HG03521 (cell line): ENCODE measurements at regions not wholly inside any gene's neighbourhood (a gene's known extent, or its start where the extent isn't known, plus 50 kb on each side); places are given as distances from the start of the nearest gene placed in this dataset.

Source experiments
- ATAC-seq: cut with Tn5 transposase; IDR thresholded peaks from one replicate; pipeline ENCODE4 v1.9.1; 2021; ENCODE audit warnings: mild to moderate bottlenecking, moderate library complexity; ENCODE audit not compliant: unreplicated experiment

DNA sequence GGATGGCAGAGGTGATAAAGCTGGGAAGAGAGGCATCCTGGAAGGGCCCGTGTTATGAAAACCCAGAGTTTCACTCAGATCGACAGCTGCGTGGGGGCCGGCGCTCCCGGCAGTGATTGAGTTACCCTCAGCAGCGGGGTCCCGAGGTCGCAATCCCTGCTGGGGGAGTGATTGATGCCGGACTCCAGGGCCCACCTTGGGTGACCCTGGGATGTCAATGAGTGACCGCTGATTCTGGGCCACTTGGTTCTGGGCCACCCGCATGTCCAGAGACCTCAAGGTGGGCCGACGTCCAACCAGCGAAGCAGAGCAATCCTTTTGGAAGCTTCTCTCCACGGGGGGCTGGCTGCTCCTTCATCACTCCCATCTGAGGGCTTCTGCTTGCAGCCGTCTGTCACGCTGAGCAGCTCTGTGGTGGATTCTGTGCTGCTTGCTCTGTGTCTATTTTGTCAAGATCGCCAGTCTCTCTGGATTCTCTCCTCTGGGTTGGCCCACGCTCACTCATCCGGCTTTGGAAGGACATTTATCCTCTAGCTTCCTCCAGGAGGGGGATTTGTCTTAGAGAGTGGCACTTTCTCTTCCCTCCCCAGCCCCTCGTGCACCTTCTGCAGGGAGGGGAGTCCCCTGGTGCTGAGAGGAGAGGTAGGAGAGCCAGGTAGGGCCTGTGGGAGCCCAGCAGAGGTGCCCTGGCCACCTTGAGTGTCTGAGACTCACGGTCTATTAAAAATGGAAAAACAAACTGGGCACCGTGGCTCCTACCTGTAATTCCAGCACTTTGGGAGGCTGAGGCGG, 110.9 kb upstream of the C1orf174 start:
- ATAC-seq: no peak

DNA sequence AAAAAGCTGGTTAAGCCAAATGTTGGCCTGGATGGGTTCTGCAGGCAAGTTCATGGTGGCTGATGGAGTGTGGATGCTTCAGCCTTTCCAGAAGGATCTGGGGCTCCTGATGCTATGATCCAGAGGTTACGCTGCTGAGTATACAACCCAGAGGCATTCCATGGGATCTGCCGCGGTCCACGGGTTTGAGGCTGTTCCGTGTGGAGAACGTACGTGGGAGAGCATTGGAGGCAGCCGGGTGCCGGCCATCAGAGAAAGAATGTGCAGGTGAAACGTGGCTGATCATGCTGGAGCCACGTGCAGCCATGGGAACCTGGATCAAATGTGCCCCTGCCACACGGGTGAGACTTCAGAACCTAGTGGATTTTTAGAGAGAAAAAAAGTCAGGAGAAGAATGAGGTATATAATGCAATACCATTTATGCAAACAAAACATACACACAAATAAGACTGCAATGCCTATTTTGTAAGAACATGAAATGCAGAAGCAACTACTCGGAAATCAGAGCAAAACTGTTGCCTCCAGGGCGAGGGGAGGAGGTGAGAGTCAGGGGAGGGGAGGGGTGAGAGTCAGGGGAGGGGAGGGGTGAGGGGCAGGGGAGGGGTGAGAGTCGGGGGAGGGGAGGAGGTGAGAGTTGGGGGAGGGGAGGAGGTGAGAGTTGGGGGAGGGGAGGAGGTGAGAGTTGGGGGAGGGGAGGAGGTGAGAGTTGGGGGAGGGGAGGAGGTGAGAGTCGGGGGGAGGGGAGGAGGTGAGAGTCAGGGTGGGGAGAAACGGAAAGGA, 116.5 kb upstream of the C1orf174 start:
- ATAC-seq: no peak

DNA sequence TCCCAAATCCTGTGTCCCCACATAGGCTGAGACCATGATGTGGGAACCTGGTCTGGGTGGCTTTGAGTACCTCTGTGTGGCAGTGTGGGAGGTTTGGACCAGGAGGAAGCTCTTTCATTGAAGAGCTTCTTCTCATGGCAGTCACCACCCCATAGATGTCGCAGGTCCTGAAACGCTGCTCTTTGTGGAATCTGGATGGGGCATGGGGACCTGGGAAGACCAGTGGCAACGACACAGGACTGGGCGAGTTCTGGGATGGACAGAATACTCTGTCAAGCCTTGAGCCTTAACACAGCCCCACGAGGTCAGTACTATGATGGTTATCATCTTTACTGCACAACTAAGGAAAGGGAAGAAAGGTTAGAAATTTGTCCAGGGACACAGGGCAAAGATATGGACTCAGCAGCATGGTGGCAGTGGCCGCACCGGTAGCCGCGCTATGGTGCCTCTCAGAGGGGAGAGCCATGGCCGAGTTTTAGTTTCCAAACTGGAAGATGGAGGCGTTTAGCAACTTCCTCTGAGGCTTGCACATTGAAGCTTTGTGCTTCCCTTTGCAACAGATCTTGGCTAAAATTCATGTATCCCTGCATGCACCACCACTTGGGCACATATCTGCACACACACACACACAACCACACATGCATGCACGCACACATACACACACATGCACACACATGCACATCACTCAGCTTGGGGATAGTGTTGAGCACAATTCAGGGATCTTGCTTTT, 117.7 kb upstream of the C1orf174 start:
- ATAC-seq: no peak

DNA sequence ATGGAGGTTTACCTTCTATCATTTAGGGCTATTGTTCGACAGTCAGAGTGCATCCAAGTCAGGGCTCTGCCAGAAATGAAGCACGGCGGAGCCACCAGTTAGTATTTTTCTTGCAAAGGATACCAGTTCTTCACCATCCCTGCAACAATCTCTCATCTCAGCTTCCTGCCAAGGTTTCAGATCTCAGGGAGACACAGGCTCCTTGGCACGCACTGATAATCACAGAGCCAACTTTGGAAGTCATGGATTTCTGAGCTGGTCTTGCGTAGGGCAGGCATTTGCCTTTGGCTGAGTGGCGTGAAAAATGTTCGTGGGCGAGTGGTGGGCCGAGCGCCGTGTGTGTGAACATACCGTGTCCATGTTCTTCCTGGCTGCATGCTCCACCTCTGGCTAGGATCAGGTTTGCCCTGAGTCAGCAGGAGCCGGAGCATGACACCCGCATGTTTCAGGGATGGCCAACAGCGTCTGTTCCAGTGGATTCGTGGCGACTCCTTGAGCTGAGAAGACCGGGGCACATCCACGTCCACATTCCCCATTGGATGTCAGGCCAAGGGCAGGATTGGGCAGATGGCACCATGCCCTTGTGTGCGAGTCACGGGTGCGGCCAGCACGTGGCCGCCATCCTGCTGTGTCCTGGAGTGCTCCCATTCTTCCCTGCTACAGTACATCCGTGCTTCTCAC, 118.5 kb upstream of the C1orf174 start:
- no peak for ATAC-seq

DNA sequence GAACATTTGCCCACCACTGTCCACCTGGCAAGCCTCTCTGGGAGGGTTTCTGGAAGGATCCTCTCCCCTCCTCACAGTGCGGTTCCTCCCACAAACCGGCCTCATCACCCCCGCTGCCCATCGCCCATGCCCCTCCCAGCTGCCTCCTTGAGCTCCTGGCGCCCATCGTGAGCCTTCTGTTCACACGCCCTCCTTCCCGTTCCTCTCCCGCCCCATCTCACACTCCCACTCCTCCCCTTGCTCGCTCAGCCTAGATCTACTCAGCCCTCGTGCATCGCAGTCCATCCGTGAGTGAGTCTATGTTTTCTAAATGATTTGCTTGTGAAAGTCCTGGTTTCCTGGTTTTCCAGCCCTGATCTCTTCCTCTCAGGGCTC, 119.1 kb upstream of the C1orf174 start:
- ATAC-seq: no peak

DNA sequence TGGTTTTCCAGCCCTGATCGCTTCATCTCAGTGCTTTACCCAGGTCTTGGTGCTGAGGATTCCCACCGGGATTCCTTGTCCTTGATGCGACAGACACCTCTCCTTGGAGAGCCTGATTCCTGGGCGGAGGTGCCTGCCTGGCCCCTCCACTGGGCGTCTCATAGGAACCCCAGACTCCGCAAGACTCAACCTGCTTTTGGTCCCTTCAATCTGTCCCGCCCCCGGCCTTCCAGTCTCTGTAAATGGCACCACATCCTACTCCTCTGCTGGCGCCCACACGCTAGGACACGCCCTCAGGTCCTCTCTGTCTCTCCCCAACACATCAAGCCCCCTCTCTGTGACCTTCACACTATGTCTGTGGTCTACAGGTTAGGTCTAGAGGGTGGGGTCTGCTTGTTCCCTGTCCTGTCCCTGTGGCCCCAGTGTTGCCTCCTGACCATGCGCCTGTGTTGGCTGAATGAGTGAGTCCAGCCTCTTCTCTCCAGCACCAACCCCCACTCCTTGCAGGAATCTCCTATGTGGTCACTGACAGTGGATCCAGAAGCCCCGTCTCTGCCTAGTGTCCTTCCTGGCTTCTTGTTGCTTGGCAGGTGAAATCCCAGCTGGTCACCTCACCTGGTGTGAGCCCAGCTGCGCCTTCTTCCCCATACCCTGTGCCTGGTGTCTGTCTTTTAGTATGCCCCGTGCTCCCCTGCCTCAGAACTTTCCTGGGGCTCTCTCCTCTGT, 119.7 kb upstream of the C1orf174 start:
- ATAC-seq: no peak

DNA sequence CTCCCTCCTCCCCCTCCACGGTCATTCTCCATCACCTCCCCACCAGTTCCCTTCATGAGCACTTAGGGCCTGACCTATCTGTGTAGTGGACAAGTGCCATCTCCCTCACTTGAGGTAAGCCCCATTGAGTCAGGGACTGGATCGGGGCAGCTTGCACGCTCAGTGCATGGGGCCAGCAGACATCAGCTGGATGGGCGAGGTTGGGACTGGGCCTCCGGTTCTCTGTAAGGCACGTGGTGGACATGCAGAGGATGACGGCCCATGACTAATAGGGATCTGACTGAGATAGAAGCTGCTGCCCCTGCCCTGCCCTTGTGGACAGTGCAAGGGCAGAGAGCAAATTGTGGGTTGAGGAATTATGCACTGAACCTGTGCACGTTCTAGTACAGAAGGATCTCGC, 120.4 kb upstream of the C1orf174 start:
- no peak for ATAC-seq

DNA sequence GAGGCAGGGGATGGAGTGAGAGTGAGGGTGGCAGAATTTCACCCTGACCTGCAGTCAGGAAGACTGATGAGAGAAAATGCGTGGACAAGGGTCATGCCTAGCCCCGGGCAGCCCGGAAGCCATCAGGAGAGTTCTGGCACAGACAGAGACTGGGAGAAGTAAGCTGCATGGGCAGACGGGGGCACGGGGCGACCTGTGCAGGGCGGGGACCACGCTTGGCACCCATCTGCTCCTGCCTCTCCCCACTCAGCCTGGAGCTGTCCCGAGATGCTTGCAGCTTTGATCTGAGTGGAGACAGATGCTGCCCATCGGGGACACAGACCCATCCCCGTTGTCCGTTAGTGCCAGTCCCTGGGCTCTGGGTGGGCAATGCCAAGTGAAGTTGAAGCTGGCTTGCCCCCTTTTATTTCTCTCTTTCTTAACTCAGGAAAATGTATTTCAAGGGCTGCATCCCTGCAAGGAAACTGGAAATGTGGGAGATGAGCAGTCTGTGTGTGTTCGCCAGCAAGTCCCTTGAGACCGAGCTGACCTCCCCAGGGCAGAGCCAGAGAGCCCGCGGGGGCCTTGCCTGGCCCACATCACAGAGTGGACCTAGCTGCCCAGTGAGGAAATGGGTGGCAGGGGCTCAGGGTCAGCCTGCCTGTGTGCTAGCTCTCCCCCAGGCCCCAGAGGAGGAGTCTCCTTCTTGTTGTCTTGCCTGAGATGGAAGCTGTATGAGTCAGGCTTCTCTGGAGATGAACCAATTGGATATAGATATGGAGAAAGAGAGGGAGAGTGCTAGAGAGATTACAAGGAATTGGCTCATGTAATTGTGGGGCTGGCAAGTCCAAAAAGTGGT, 121.3 kb upstream of the C1orf174 start:
- ATAC-seq: no peak

DNA sequence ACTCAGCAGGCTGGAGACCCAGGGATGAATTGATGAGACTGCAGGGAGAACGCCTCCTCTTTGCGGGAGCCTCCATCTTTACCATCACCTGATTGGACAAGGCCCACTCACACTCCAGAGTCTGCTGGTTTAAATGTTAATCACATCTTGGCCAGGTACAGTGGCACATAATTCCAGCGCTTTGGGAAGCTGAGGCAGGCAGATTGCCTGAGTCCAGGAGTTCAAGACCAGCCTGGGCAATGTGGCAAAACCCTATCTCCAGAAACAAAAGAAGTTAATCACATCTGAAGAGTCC, 121.8 kb upstream of the C1orf174 start:
- no peak for ATAC-seq

DNA sequence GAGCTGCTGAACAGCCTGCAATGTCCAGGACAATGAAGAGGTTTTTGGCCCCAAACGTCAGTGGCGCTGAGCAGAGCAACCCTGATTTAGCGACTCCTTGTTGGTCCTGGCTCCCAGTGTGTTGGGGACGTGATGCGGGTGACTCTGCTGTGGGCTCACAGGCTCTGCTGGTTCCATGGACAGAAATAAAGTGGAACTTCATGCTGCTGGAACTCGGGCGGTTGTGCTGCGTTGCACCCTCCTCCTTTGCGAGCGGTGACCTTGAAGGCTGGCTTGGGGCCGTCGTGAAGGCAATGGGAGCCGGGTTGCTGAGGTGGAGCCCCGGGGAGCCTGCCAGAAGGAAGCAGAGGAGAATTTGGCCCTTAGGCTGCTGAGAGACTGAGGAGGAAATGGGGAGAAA, 122.6 kb upstream of the C1orf174 start:
- no peak for ATAC-seq

DNA sequence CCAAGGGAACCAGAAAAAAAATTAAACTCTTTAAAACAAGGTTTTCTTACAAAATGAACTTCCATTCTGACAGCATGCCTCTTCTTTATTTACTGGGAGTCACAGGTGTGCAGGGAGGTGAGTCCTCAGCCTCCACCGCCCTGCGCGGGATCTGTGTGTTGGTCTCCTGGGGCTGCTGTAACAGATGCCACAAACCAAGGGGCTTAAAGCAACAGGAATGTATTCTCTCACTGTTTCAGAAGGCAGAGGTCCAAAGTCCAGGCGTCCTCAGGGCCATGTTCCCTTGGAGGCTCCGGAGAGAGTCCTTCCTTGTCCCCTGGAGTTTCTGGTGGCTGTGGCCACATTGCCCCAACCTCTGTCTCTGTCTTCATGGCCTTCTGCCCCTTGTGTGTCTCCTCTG, 123.6 kb upstream of the C1orf174 start:
- no peak for ATAC-seq

DNA sequence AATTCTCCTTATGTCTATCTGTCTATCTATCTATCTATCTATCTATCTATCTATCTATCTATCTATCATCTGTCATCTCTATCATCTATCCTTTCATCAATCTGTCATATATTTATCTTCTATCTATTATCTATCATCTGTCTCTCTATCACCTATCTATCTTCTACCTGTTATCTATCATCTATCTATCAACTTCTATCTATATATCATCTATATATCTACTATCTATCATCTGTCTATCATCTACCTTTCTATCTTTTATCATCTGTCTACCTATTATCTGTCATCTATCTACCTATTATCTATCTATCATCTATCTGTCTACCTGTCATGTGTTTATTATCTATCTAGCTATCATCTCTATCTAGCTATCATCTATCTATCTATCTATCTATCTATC, 124.7 kb upstream of the C1orf174 start:
- ATAC-seq: no peak

DNA sequence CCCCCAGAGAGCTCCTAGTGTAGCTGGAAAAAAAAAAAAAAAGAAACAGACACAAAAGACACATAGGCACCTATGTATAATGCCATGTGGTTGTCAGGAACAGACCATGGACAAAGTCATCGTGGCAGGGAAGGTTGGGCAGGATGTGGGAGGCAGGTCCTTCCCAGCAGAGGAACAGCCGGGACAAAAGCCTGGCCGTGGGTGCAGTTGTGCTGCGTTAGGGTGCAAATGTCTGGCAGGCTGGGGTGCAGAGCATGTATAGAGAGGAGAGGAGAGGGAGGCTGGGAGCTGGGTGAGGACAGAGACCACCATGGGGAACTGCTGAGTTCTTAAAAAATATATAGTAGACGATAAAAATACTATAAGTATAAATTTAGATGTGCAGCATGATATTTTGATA, 125.7 kb upstream of the C1orf174 start:
- ATAC-seq: no peak

DNA sequence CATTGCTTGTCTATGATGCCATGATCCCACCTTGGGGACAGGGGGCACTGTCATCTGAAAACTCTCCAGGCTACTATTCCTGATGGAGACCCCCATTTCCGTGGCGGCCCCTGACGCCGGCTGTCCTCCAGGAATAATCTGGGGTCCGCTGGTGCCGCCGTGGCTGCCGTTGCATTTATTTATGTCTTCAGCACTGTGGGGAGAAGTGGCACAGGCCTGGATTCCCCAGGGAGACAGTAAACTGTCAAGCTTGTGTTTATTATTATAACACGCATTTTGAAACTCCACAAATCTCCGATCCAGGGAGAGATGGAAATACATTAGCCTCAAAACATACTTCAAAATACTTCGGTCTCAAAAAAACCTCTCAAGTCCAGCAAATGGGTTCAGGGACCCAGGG, 126.9 kb upstream of the C1orf174 start:
- ATAC-seq: no peak

DNA sequence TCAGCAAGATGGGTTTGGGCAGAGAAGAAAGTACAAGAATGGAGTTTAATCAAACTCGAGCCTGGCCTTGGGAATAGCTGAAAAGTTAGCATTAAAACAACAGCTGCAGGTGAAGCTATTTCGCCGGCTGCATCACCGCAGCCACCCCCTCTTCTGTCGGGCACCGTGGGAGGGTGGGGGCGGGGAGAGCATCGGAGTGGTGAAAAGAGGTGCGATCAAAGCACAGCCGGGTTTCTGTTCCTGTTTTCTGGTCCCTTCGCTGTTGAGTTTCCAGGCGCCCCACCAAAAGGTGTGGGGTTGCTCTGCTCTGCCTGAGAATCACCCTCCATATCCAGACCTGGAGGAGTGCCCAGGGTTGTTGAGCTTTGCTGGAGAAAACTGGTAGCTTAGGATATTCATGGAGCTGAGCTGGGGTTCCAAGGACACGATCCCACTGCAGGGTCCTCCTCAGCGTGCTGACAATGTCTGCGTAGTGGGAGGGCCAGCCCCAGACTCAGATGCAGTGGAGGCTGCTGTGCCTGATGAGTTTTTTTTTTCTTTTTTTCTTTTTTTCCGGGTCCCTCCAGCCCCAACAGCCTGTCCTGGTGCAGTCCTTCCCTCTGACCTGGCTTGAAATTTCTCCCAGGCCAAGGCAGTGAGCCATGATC, 127.5 kb upstream of the C1orf174 start:
- ATAC-seq: peak; percentile 86

DNA sequence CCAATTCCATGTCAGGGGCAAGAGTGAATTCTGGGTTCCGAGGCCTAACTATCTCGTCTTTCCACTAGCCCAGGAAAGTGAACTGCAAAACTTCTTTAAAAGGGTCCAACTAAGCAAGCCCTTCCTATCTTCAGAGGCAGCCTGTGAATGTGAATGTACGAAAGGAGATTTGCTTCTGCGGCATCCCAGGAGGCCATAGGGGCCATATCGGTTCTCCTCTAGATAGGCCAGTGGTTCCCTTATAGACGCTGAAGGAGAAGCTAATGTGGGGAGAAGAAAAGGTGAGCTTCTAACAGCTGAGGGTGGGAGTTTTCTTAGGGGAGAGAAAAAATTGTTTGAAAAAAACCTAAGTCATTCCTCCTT, 128.0 kb upstream of the C1orf174 start:
- no peak for ATAC-seq

DNA sequence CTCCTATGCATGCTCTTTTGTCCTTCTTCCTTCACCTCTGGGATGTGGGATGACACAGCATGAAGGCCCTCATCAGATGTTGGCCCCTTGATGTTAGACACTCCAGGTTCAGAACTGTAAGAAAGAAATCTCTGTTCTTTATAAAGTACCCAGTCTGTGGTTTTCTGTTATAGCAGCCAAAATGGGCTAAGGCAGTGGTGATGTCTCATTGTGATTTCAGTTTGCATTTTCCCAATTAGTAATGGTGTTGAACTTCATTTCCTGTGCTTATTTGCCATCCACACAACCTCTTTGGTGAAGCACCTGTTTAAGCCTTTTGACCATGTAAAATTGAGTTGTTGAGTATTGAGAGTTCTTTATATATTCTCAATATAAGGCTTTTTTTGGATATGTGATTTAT, 129.3 kb upstream of the C1orf174 start:
- ATAC-seq: no peak

DNA sequence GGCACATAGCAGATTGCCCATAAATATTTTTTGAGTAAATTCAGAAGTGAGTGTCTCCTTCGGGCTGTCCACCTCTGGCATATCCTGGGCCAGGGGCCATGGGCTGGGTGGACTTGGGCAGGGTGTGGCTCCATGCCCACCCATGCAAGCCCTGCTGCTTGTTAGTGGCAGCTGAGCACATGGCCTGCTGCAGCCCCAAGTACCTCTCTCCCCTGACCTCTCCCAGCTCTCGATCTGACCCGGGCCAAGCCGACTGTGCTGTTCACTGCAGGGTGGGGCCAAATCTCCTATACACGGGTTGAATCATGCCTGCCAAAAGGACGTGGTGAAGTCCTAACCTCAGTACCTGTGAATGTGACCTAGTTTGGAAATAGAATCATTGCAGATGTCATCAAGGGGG, 132.5 kb upstream of the C1orf174 start:
- ATAC-seq: no peak

DNA sequence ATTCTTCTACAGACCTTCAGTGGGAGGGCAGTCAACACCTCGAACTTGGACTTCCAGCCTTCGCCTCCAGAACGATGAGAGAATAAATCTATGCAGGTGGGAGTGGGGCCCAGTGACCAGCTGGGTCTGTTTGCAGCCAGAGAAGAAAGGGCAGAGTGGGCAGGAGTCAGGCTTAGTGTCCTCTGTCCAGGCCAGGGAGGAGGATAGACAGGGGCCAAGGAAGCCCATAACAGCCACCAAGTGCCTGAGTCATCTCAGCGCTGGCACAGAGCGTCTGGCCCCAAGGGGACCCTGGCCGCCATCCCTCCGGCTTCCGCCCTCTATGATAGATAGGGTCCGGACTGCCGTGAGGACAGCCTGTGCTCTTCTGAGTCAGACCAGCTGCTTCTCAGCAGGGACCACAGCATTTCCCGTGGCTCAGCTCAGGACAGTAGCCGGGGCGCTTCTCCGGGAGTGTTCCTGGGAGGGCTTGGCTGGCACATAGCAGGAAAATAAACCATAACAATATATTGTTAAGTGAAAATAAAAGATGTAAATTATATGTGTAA, 133.1 kb upstream of the C1orf174 start:
- ATAC-seq: no peak
